ENCODE measurements at regions not wholly inside any gene's neighbourhood (a gene's known extent, or its start where the extent isn't known, plus 50 kb on each side); places are given as distances from the start of the nearest gene placed in this dataset.

DNA sequence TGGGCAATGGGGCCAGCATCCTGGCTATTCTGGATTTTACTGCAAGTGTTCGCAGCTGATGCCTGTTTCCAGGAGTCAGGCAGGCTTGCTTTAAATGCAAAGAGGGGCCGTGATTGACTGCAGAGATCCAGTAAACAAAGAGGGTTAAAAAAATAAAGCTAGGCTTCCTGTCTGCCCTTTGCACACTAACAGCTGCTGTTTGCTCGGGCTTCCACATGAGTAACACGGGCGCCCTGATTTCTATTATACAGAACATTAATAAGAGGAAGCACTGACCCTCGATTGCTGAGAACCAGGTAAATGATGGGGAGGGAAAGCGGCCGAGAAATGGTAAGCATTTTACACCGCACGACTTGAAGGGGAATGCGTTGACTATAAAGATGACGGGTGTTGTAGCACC is 254.2 kb upstream of the ZNF507 start:
- TF ChIP-seq, protein P1, sequence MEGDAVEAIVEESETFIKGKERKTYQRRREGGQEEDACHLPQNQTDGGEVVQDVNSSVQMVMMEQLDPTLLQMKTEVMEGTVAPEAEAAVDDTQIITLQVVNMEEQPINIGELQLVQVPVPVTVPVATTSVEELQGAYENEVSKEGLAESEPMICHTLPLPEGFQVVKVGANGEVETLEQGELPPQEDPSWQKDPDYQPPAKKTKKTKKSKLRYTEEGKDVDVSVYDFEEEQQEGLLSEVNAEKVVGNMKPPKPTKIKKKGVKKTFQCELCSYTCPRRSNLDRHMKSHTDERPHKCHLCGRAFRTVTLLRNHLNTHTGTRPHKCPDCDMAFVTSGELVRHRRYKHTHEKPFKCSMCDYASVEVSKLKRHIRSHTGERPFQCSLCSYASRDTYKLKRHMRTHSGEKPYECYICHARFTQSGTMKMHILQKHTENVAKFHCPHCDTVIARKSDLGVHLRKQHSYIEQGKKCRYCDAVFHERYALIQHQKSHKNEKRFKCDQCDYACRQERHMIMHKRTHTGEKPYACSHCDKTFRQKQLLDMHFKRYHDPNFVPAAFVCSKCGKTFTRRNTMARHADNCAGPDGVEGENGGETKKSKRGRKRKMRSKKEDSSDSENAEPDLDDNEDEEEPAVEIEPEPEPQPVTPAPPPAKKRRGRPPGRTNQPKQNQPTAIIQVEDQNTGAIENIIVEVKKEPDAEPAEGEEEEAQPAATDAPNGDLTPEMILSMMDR (IDR thresholded peaks at IDR 0.05), result no peak
- no peak for TF ChIP-seq POLR2A (IDR thresholded peaks at IDR 0.05)
- DNase-seq (ENCODE audit: low spot score in 2 of 2), result no peak
- H3K4me3 ChIP-seq (ENCODE audit: low read depth, poor library complexity, severe bottlenecking), result no peak overlapping the region
- WGBS, 2 donors, result 47% methylated on average over 12 of the region's 12 CpGs
- intact Hi-C loops (cut with DNase I; ENCODE audit: low total_unique reads), result no loop called here

- WGBS, 2 donors, result 76 to 78% methylated on average over 4 of the region's 4 CpGs
- intact Hi-C loops (cut with DNase I; ENCODE audit: low total_unique reads), result no loop called here
These were observed 248.4 kb upstream of the ZNF507 start for GRCh38 chr19:32097011-32097410.

GRCh38 chr19:32097620-32098019 is 247.8 kb upstream of the ZNF507 start:
- intact Hi-C loops (cut with DNase I; ENCODE audit: low total_unique reads), result no loop called here
- WGBS, 2 donors, result 42 to 45% methylated on average over 2 of the region's 2 CpGs
- no peak overlapping the region for H3K4me3 ChIP-seq (ENCODE audit: low read depth, poor library complexity, severe bottlenecking)
- no peak for TF ChIP-seq POLR2A (IDR thresholded peaks at IDR 0.05)
- TF ChIP-seq, protein P1 (IDR thresholded peaks at IDR 0.05), result no peak
- no peak for DNase-seq (ENCODE audit: low spot score in 2 of 2)

More at GRCh38 chr19:32097011-32097410, 248.4 kb upstream of the ZNF507 start:
- H3K4me3 ChIP-seq (ENCODE audit: low read depth, poor library complexity, severe bottlenecking), result no peak overlapping the region
- TF ChIP-seq POLR2A (IDR thresholded peaks at IDR 0.05), result no peak
- TF ChIP-seq, protein P1 (IDR thresholded peaks at IDR 0.05), result no peak
- DNase-seq (ENCODE audit: low spot score in 2 of 2), result no peak

DNA sequence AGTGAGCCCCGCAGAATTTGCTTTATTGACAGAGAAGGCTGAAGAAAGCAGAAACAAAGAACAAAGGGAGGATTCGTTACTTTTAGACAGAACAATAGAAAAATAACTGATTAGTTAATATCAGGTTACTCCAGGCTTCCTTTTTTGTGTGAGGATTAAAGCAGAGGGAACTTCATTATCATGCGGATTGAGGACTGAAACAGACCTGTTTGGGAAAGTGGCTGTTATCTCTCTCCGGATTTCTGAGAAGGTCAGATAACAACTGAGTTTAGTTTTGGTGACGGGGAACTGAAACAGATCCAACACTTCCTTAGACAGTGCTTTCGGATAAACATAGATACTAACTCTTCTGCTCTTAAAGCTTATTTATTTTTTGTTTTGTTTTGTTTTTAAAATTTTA is 246.4 kb upstream of the ZNF507 start:
- intact Hi-C loops (cut with DNase I; ENCODE audit: low total_unique reads), result no loop called here
- no peak for DNase-seq (ENCODE audit: low spot score in 2 of 2)
- TF ChIP-seq POLR2A (IDR thresholded peaks at IDR 0.05), result no peak
- TF ChIP-seq, protein P1 (IDR thresholded peaks at IDR 0.05), result no peak
- H3K4me3 ChIP-seq (ENCODE audit: low read depth, poor library complexity, severe bottlenecking), result no peak overlapping the region
- WGBS, 2 donors, result 21 to 34% methylated on average over 6 of the region's 6 CpGs

GRCh38 chr19:32101206-32101605 is 244.2 kb upstream of the ZNF507 start:
- intact Hi-C loops (cut with DNase I; ENCODE audit: low total_unique reads), result no loop called here
- 85 to 93% methylated on average over 1 of the region's 1 CpG for WGBS, 2 donors
- TF ChIP-seq, protein P1 (IDR thresholded peaks at IDR 0.05), result no peak
- no peak for TF ChIP-seq POLR2A (IDR thresholded peaks at IDR 0.05)

GRCh38 chr19:32103541-32103940 is 241.9 kb upstream of the ZNF507 start:
- TF ChIP-seq POLR2A (IDR thresholded peaks at IDR 0.05), result no peak
- TF ChIP-seq, protein P1 (IDR thresholded peaks at IDR 0.05), result no peak
- 84 to 85% methylated on average over 11 of the region's 11 CpGs for WGBS, 2 donors
- intact Hi-C loops (cut with DNase I; ENCODE audit: low total_unique reads), result no loop called here

More at GRCh38 chr19:32101206-32101605, 244.2 kb upstream of the ZNF507 start:
- no peak for DNase-seq (ENCODE audit: low spot score in 2 of 2)
- no peak overlapping the region for H3K4me3 ChIP-seq (ENCODE audit: low read depth, poor library complexity, severe bottlenecking)

More at GRCh38 chr19:32103541-32103940, 241.9 kb upstream of the ZNF507 start:
- H3K4me3 ChIP-seq (ENCODE audit: low read depth, poor library complexity, severe bottlenecking), result no peak overlapping the region
- DNase-seq (ENCODE audit: low spot score in 2 of 2), result no peak
